SK-N-SH (cell line): ENCODE measurements at regions not wholly inside any gene's neighbourhood (a gene's known extent, or its start where the extent isn't known, plus 50 kb on each side); places are given as distances from the start of the nearest gene placed in this dataset.

Experiments
- CTCF ChIA-PET: fragments of 300-600, 350-600 bp; formaldehyde crosslinking; extraction: SDS; loops from one replicate; lab custom pipeline; 2021; lab: Yijun Ruan, JAX
- POLR2A ChIA-PET: fragments of 350-600 bp; sonication (Branson Sonifier 250); formaldehyde crosslinking; extraction: SDS; loops from one replicate; lab custom pipeline; 2020; ENCODE audit warnings: antibody characterized with exemption, inconsistent platforms; lab: Yijun Ruan, JAX
- DNase-seq: peaks from one replicate; pipeline ENCODE4 v3.0.0; 2012
- H2AFZ ChIP-seq: fragments of 200-600 bp; sonication (generic); 2 replicates; pipeline ENCODE4 v1.8.1; 2016; ENCODE audit warnings: antibody characterized with exemption, mild to moderate bottlenecking, low read depth
- H3F3A ChIP-seq: fragments of 200-600 bp; sonication (generic); replicated peaks from 2 replicates; pipeline ENCODE3; 2016; ENCODE audit warnings: antibody characterized with exemption, mild to moderate bottlenecking; ENCODE audit not compliant: insufficient read depth
- H3K27ac ChIP-seq, 2 experiments: fragments of 200-500 bp in 1 of 2; fragments of 200-600 bp in 1 of 2; sonication (Bioruptor generic) in 1 of 2; sonication (generic), shearing (Covaris generic) in 1 of 2; 2 replicates each; pipeline versions ENCODE4 v1.5.1 to v1.6.1; 2014 to 2016; ENCODE audit warnings: low read depth in 2 of 2, inconsistent platforms in 1 of 2, low read length in 1 of 2, mild to moderate bottlenecking in 1 of 2, mixed read lengths in 1 of 2
- H3K27me3 ChIP-seq: fragments of 200-600 bp; sonication (generic), shearing (Covaris generic); 2 replicates; pipeline ENCODE4 v1.6.1; 2016; ENCODE audit warnings: mixed run types; ENCODE audit not compliant: insufficient read depth
- H3K36me3 ChIP-seq, 2 experiments: fragments of 200-500 bp in 1 of 2; fragments of 200-600 bp in 1 of 2; sonication (Bioruptor generic) in 1 of 2; sonication (generic) in 1 of 2; replicated peaks in 1 of 2; 2 replicates each; pipeline versions ENCODE3 to v1.5.1; 2014 to 2016; ENCODE audit warnings: low read length in 1 of 2, mild to moderate bottlenecking in 1 of 2; ENCODE audit not compliant: insufficient read depth in 2 of 2, control insufficient read depth in 1 of 2
- H3K4me1 ChIP-seq, 2 experiments: fragments of 200-500 bp in 1 of 2; fragments of 200-600 bp in 1 of 2; sonication (Bioruptor generic) in 1 of 2; sonication (generic), shearing (Covaris generic) in 1 of 2; 2 replicates each; pipeline versions ENCODE4 v1.5.1 to v1.6.1; 2014 to 2016; ENCODE audit warnings: low read depth in 1 of 2, low read length in 1 of 2, mixed run types in 1 of 2; ENCODE audit not compliant: insufficient read depth in 2 of 2, control insufficient read depth in 1 of 2
- H3K4me2 ChIP-seq: fragments of 200-600 bp; sonication (generic), shearing (Covaris generic); 2 replicates; pipeline ENCODE4 v1.6.1; 2017; ENCODE audit warnings: mixed run types
- H3K4me3 ChIP-seq, 2 experiments: fragments of 200-500 bp in 1 of 2; fragments of 200-600 bp in 1 of 2; sonication (Bioruptor generic) in 1 of 2; sonication (generic), shearing (Covaris generic) in 1 of 2; 2 replicates each; pipeline versions ENCODE4 v1.5.1 to v1.8.1; 2014 to 2016; ENCODE audit warnings: low read depth in 2 of 2, inconsistent platforms in 1 of 2, low read length in 1 of 2, mild to moderate bottlenecking in 1 of 2, mixed read lengths in 1 of 2, moderate library complexity in 1 of 2
- H3K79me2 ChIP-seq: fragments of 200-600 bp; sonication (generic); 2 replicates; pipeline ENCODE4 v1.8.1; 2017; ENCODE audit warnings: mild to moderate bottlenecking; ENCODE audit not compliant: insufficient read depth
- H3K9ac ChIP-seq: fragments of 200-600 bp; sonication (generic); 2 replicates; pipeline ENCODE4 v1.6.1; 2017; ENCODE audit warnings: mixed run types
- H3K9me2 ChIP-seq: fragments of 200-600 bp; sonication (generic); 2 replicates; pipeline ENCODE4 v1.6.1; 2017; ENCODE audit warnings: mixed run types
- H3K9me3 ChIP-seq: fragments of 200-600 bp; sonication (generic); 2 replicates; pipeline ENCODE4 v1.6.1; 2017; ENCODE audit warnings: mixed run types, mild to moderate bottlenecking, moderate library complexity
- H4K20me1 ChIP-seq: fragments of 200-600 bp; sonication (generic); 2 replicates; pipeline ENCODE4 v1.6.1; 2017; ENCODE audit warnings: mild to moderate bottlenecking, mixed run types; ENCODE audit not compliant: insufficient read depth
- CHD2 ChIP-seq: fragments of 150-350 bp; IDR thresholded peaks from 2 replicates; pipeline ENCODE4 v1.6.1; 2018; ENCODE audit warnings: low read length; ENCODE audit not compliant: partially characterized antibody
- FOXJ3 ChIP-seq: sonication (generic); formaldehyde crosslinking; IDR thresholded peaks from 2 replicates; pipeline ENCODE4 v1.5.1; 2020; ENCODE audit warnings: mild to moderate bottlenecking, missing genetic modification reagents
- JUND ChIP-seq: IDR thresholded peaks from 2 replicates; pipeline ENCODE4 v1.4.0; 2012
- MXI1 ChIP-seq: IDR thresholded peaks from 2 replicates; pipeline ENCODE4 v1.6.1; 2012; ENCODE audit warnings: mild to moderate bottlenecking, low read depth, low read length, improper control_type of control experiment
- PBX3 ChIP-seq: IDR thresholded peaks from 2 replicates; pipeline ENCODE4; 2012
- POLR2AphosphoS5 ChIP-seq: IDR thresholded peaks from 2 replicates; pipeline ENCODE4 v1.6.1; 2012; ENCODE audit warnings: low read depth, low read length
- RAD21 ChIP-seq: IDR thresholded peaks from 2 replicates; pipeline ENCODE4 v1.6.1; 2012; ENCODE audit warnings: mild to moderate bottlenecking, low read length
- RCOR1 ChIP-seq: fragments of 150-350 bp; IDR thresholded peaks from 2 replicates; pipeline ENCODE4 v1.6.1; 2017; ENCODE audit warnings: antibody characterized with exemption, low read length
- RFX5 ChIP-seq: IDR thresholded peaks from 2 replicates; pipeline ENCODE4 v1.6.1; 2012; ENCODE audit warnings: mild to moderate bottlenecking, improper control_type of control experiment, low read length
- SIN3A ChIP-seq: IDR thresholded peaks from 2 replicates; pipeline ENCODE4 v1.6.1; 2012; ENCODE audit warnings: low read depth, mild to moderate bottlenecking, low read length, moderate library complexity, borderline replicate concordance
- TCF12 ChIP-seq: IDR thresholded peaks from 2 replicates; pipeline ENCODE4 v1.4.0; 2012
- USF1 ChIP-seq: IDR thresholded peaks from 2 replicates; pipeline ENCODE4 v1.4.0; 2012; ENCODE audit warnings: low read depth, borderline replicate concordance
- USF2 ChIP-seq: fragments of 150-350 bp; IDR thresholded peaks from 2 replicates; pipeline ENCODE4 v1.6.1; 2017; ENCODE audit warnings: antibody characterized with exemption, low read length, low read depth, borderline replicate concordance
- YY1 ChIP-seq: IDR thresholded peaks from 2 replicates; pipeline ENCODE4 v1.4.0; 2012; ENCODE audit warnings: low read depth, mild to moderate bottlenecking
- WGBS: methylation state at CpG from one replicate; pipeline ENCODE4 v1.1.6; 2017; ENCODE audit warnings: low lambda C conversion rate; 5-methylcytosine and 5-hydroxymethylcytosine counted together
- TF ChIP-seq, protein P1 (sequence below): IDR thresholded peaks from 2 replicates; pipeline ENCODE4 v1.4.0; 2012; ENCODE audit warnings: low read depth, borderline replicate concordance
- TF ChIP-seq, protein P2 (sequence below): fragments of 150-350 bp; IDR thresholded peaks from 2 replicates; pipeline ENCODE4 v1.6.1; 2016; ENCODE audit warnings: mild to moderate bottlenecking, low read depth, low read length

GRCh38 chr14:22465201-22465840 is 123.7 kb downstream of the DAD1 start:
- H4K20me1 ChIP-seq = no peaks in the 10 kb centered on the region
- no peaks in the 10 kb centered on the region for H3F3A ChIP-seq
- no peaks in the 10 kb centered on the region for H3K36me3 ChIP-seq
- H3K4me2 ChIP-seq = no peak overlapping the region
- DNase-seq = no peak
- no peak overlapping the region for H3K4me3 ChIP-seq
- no peaks in the 10 kb centered on the region for H3K9me2 ChIP-seq
- TF ChIP-seq, protein P1, sequence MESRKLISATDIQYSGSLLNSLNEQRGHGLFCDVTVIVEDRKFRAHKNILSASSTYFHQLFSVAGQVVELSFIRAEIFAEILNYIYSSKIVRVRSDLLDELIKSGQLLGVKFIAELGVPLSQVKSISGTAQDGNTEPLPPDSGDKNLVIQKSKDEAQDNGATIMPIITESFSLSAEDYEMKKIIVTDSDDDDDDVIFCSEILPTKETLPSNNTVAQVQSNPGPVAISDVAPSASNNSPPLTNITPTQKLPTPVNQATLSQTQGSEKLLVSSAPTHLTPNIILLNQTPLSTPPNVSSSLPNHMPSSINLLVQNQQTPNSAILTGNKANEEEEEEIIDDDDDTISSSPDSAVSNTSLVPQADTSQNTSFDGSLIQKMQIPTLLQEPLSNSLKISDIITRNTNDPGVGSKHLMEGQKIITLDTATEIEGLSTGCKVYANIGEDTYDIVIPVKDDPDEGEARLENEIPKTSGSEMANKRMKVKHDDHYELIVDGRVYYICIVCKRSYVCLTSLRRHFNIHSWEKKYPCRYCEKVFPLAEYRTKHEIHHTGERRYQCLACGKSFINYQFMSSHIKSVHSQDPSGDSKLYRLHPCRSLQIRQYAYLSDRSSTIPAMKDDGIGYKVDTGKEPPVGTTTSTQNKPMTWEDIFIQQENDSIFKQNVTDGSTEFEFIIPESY = no peak
- TF ChIP-seq FOXJ3 (CRISPR knock-in tag) (no peak), CHD2 (no peak), TCF12 (no peak), SIN3A (no peak), JUND (no peak), RCOR1 (no peak), RFX5 (no peak), USF2 (no peak), MXI1 (no peak), POLR2AphosphoS5 (no peak), RAD21 (no peak)
- no peaks in the 10 kb centered on the region for H3K9me3 ChIP-seq
- H2AFZ ChIP-seq = no peak overlapping the region
- no peaks in the 10 kb centered on the region for H3K79me2 ChIP-seq
- no peak overlapping the region for H3K27ac ChIP-seq
- H3K9ac ChIP-seq = no peak overlapping the region
- peaks cover 0 to 11% of the 10 kb centered on the region in 2 experiments; a peak in 1 of 4 replicates for H3K4me1 ChIP-seq
- WGBS = 45% methylated on average over 2 of the region's 2 CpGs
- peaks cover 11% of the 10 kb centered on the region; the same call in 1 of the 2 replicates for H3K27me3 ChIP-seq
- CTCF ChIA-PET = interaction anchor here (0.8 to 1.0 kb wide), 2 partner anchors 10 to 13 kb away, joined by 3 read pairs; no protein-coding TSS in a partner anchor
- POLR2A ChIA-PET = no interaction called here

DNA sequence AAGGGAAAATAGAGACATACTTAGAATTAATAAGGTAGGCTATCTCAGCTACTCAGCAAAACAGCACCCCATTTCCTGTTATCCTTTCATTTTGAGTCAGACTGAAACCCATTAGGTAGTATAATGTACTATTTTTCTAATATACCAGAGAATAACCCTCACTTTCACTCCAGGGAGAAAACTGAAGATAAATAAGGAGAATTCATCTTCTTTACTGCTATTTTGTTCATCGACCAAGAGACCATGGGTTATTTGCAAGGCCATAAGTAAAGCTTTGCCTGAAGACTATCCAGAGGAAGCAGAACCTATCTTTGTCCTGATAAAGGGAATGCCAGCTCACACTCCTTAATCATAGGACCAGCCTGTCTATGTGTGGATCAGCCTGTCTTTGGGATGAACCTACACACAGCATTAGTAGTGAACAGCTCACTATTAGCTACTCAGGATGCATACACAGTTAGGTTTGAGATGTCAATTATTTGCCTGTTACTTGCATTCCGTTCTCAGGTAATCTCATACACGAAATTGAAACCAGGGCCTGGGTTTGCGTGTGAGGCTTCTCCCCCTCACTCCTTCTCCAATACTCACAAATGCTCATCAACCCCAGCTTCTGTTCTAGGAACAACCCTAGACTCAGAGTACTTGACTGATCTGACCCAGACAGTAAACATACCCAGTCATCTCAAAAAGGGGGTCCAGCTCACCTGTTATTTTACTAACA is 124.4 kb downstream of the DAD1 start:
- no peaks in the 10 kb centered on the region for H3K9me2 ChIP-seq
- peaks cover 0 to 11% of the 10 kb centered on the region in 2 experiments; a peak in 1 of 4 replicates for H3K4me1 ChIP-seq
- no peaks in the 10 kb centered on the region for H3K79me2 ChIP-seq
- ChIA-PET POLR2A (no interaction called here), CTCF (interaction anchor here (1.0 to 1.2 kb wide), 2 partner anchors 10 to 13 kb away, joined by 3 read pairs; no protein-coding TSS in a partner anchor)
- 37% methylated on average over 4 of the region's 4 CpGs for WGBS
- no peaks in the 10 kb centered on the region for H3K9me3 ChIP-seq
- H3F3A ChIP-seq = no peaks in the 10 kb centered on the region
- no peak overlapping the region for H3K4me2 ChIP-seq
- H2AFZ ChIP-seq = no peak overlapping the region
- no peaks in the 10 kb centered on the region for H4K20me1 ChIP-seq
- DNase-seq = no peak
- H3K36me3 ChIP-seq = no peaks in the 10 kb centered on the region
- no peak overlapping the region for H3K9ac ChIP-seq
- no peak overlapping the region for H3K4me3 ChIP-seq
- H3K27ac ChIP-seq = no peak overlapping the region
- H3K27me3 ChIP-seq = peaks cover 11% of the 10 kb centered on the region; the same call in 1 of the 2 replicates
- TF ChIP-seq CHD2 (no peak), USF2 (no peak), PBX3 (no peak), RCOR1 (no peak), USF1 (no peak), YY1 (no peak)
- TF ChIP-seq, protein P2, sequence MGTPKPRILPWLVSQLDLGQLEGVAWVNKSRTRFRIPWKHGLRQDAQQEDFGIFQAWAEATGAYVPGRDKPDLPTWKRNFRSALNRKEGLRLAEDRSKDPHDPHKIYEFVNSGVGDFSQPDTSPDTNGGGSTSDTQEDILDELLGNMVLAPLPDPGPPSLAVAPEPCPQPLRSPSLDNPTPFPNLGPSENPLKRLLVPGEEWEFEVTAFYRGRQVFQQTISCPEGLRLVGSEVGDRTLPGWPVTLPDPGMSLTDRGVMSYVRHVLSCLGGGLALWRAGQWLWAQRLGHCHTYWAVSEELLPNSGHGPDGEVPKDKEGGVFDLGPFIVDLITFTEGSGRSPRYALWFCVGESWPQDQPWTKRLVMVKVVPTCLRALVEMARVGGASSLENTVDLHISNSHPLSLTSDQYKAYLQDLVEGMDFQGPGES = no peak
- TF ChIP-seq, protein P1 = no peak
